NCI-H146 (cell line): ENCODE measurements at regions not wholly inside any gene's neighbourhood (a gene's known extent, or its start where the extent isn't known, plus 50 kb on each side); places are given as distances from the start of the nearest gene placed in this dataset.
"Not testable (repeated sequence)": the region's sequence is repeated elsewhere in the genome, so short reads cannot be mapped to it uniquely, and the experiment has no call there.

Experiments
- DNase-seq: peaks from one replicate; lab custom pipeline; 2025; lab: John Stamatoyannopoulos, UW

- no peak for DNase-seq
Measured at GRCh38 chr7:113304104-113304503, 185.8 kb upstream of the SMIM30 start.

GRCh38 chr7:113303388-113303787, 185.0 kb upstream of the SMIM30 start:
- DNase-seq = not testable (repeated sequence)

GRCh38 chr7:113301983-113302382, 183.6 kb upstream of the SMIM30 start:
- DNase-seq = no peak

GRCh38 chr7:113301141-113301540, 182.8 kb upstream of the SMIM30 start:
- no peak for DNase-seq

GRCh38 chr7:113299748-113300147, 181.4 kb upstream of the SMIM30 start:
- DNase-seq = no peak

GRCh38 chr7:113298501-113298900, 180.1 kb upstream of the SMIM30 start:
- DNase-seq = no peak

- DNase-seq = no peak
Measured at GRCh38 chr7:113294750-113295149, 176.4 kb upstream of the SMIM30 start.

- DNase-seq = no peak
Measured at GRCh38 chr7:113292105-113292504, 173.8 kb upstream of the SMIM30 start.

GRCh38 chr7:113291058-113291457, 172.7 kb upstream of the SMIM30 start:
- no peak for DNase-seq

- peak; percentile 15 for DNase-seq
Measured at GRCh38 chr7:113289140-113289740, 170.9 kb upstream of the SMIM30 start.

GRCh38 chr7:113285411-113285810, 167.1 kb upstream of the SMIM30 start:
- no peak for DNase-seq

- no peak for DNase-seq
Measured at GRCh38 chr7:113283861-113284260, 165.5 kb upstream of the SMIM30 start.

- DNase-seq = no peak
Measured at GRCh38 chr7:113282875-113283274, 164.5 kb upstream of the SMIM30 start.

GRCh38 chr7:113281223-113281622, 162.9 kb upstream of the SMIM30 start:
- no peak for DNase-seq

GRCh38 chr7:113279256-113279655, 160.9 kb upstream of the SMIM30 start:
- DNase-seq = no peak

GRCh38 chr7:113270790-113271189, 152.4 kb upstream of the SMIM30 start:
- no peak for DNase-seq

- not testable (repeated sequence) for DNase-seq
Measured at GRCh38 chr7:113269592-113269991, 151.2 kb upstream of the SMIM30 start.

GRCh38 chr7:113268757-113269156, 150.4 kb upstream of the SMIM30 start:
- no peak for DNase-seq

- no peak for DNase-seq
Measured at GRCh38 chr7:113267885-113268284, 149.5 kb upstream of the SMIM30 start.

GRCh38 chr7:113267271-113267670, 148.9 kb upstream of the SMIM30 start:
- no peak for DNase-seq

GRCh38 chr7:113263749-113264148, 145.4 kb upstream of the SMIM30 start:
- peak; percentile 5 for DNase-seq

GRCh38 chr7:113263215-113263742, 144.9 kb upstream of the SMIM30 start:
- peak; percentile 5 for DNase-seq

- no peak for DNase-seq
Measured at GRCh38 chr7:113256883-113257531, 138.7 kb upstream of the SMIM30 start.

- DNase-seq = no peak
Measured at GRCh38 chr7:113247198-113247597, 128.8 kb upstream of the SMIM30 start.
